Endothelial cell of umbilical vein (primary cell): ENCODE measurements at regions not wholly inside any gene's neighbourhood (a gene's known extent, or its start where the extent isn't known, plus 50 kb on each side); places are given as distances from the start of the nearest gene placed in this dataset.

ENCODE experiments used
- BruUV-seq: library from RNA; stranded (reverse); fragments of 400-500 nt; replicated peaks from 2 replicates; lab custom pipeline; 2021; lab: Mats Ljungman, UMichigan
- CTCF ChIA-PET: fragments of 300-600, 350-600 bp; sonication (Branson Sonifier 250); formaldehyde crosslinking; loops from one replicate; lab custom pipeline; 2021; ENCODE audit warnings: antibody characterized with exemption, inconsistent platforms; lab: Charles Lee
- POLR2A ChIA-PET: fragments of 300-600, 350-600 bp; sonication (Branson Sonifier 250); formaldehyde crosslinking; loops from one replicate; lab custom pipeline; 2021; ENCODE audit warnings: antibody characterized with exemption, inconsistent platforms; lab: Charles Lee
- DNase-seq: peaks from one replicate; pipeline ENCODE4 v3.0.0-alpha.2; 2011; ENCODE audit warnings: low read depth, low spot score
- FAIRE-seq: peaks from 2 replicates; lab custom pipeline; 2011; peaks lifted over from hg19 to GRCh38; lab: Jason Lieb, UNC
- H2AFZ ChIP-seq: 2 replicates; pipeline ENCODE4 v1.6.0; 2012; ENCODE audit warnings: low read depth, low read length, control low read depth, inconsistent platforms
- H3K27ac ChIP-seq: 2 replicates; pipeline ENCODE4 v1.5.1; 2011; ENCODE audit warnings: low read depth, mild to moderate bottlenecking, control low read depth, low read length, moderate library complexity; ENCODE audit not compliant: insufficient read depth
- H3K27me3 ChIP-seq, 2 experiments: 2 replicates each; pipeline versions ENCODE4 v1.6.0 to v1.6.1; 2011; ENCODE audit warnings: low read length in 2 of 2, mixed read lengths in 1 of 2; ENCODE audit not compliant: control insufficient read depth in 2 of 2, insufficient read depth in 2 of 2
- H3K36me3 ChIP-seq, 2 experiments: 2 replicates in 1 of 2; 3 replicates in 1 of 2; pipeline ENCODE4 v1.5.1; 2011; ENCODE audit warnings: low read length in 2 of 2, mild to moderate bottlenecking in 1 of 2, moderate library complexity in 1 of 2; ENCODE audit not compliant: control insufficient read depth in 2 of 2, insufficient read depth in 2 of 2; ENCODE audit errors: extremely low read depth in 1 of 2
- H3K4me1 ChIP-seq: 3 replicates; pipeline ENCODE4 v1.5.1; 2011; ENCODE audit warnings: mild to moderate bottlenecking, low read length; ENCODE audit not compliant: control insufficient read depth, insufficient read depth; ENCODE audit errors: extremely low read depth
- H3K4me2 ChIP-seq: 2 replicates; pipeline ENCODE4 v1.6.1; 2011; ENCODE audit warnings: low read length, control low read depth, mixed read lengths; ENCODE audit not compliant: insufficient read depth
- H3K4me3 ChIP-seq, 3 experiments: fragments of 200-600 bp in 1 of 3; sonication (generic), shearing (Covaris generic) in 1 of 3; replicated peaks in 1 of 3; 2 replicates each; pipeline ENCODE4 v1.5.1; 2011 to 2016; ENCODE audit warnings: control low read depth in 3 of 3, low read length in 3 of 3, mild to moderate bottlenecking in 2 of 3, inconsistent platforms in 1 of 3, low read depth in 1 of 3, moderate library complexity in 1 of 3; ENCODE audit not compliant: insufficient read depth in 1 of 3
- H3K79me2 ChIP-seq: 2 replicates; pipeline ENCODE4 v1.6.0; 2012; ENCODE audit warnings: low read length, inconsistent platforms; ENCODE audit not compliant: control insufficient read depth, insufficient read depth
- H3K9ac ChIP-seq: replicated peaks from 2 replicates; pipeline ENCODE3; 2011; ENCODE audit warnings: low read length, control low read depth; ENCODE audit not compliant: insufficient read depth; ENCODE audit errors: extremely low read depth
- H3K9me1 ChIP-seq: replicated peaks from 3 replicates; pipeline ENCODE4 v1.6.0; 2011; ENCODE audit warnings: mild to moderate bottlenecking, low read length; ENCODE audit not compliant: control insufficient read depth, insufficient read depth; ENCODE audit errors: extremely low read depth
- H3K9me3 ChIP-seq: replicated peaks from 2 replicates; pipeline ENCODE4 v1.5.1; 2012; ENCODE audit warnings: low read length, inconsistent platforms; ENCODE audit not compliant: control insufficient read depth, insufficient read depth
- H4K20me1 ChIP-seq: replicated peaks from 2 replicates; pipeline ENCODE3; 2011; ENCODE audit warnings: mild to moderate bottlenecking, low read length; ENCODE audit not compliant: control insufficient read depth, insufficient read depth; ENCODE audit errors: extremely low read depth
- CTCF ChIP-seq, 2 donors: IDR thresholded peaks; 1 replicate in 1 of 2; 2 replicates in 1 of 2; pipeline ENCODE4 v1.5.1; 2011; ENCODE audit warnings: low read length in 2 of 2, mild to moderate bottlenecking in 2 of 2, moderate library complexity in 2 of 2, control low read depth in 1 of 2, inconsistent platforms in 1 of 2, low read depth in 1 of 2; ENCODE audit not compliant: insufficient read depth in 1 of 2; ENCODE audit errors: extremely low read depth in 1 of 2
- EZH2 ChIP-seq: IDR thresholded peaks from 2 replicates; pipeline ENCODE4 v1.6.1; 2012; ENCODE audit warnings: borderline replicate concordance, low read depth, mild to moderate bottlenecking, moderate library complexity, low read length, inconsistent platforms; ENCODE audit not compliant: severe bottlenecking
- FOS ChIP-seq: IDR thresholded peaks from 2 replicates; pipeline ENCODE4 v1.6.1; 2011; ENCODE audit warnings: mild to moderate bottlenecking, low read length, moderate library complexity, borderline replicate concordance; ENCODE audit not compliant: insufficient read depth
- GATA2 ChIP-seq: IDR thresholded peaks from 2 replicates; pipeline ENCODE4 v1.7.0; 2011; ENCODE audit warnings: low read depth, mild to moderate bottlenecking, moderate library complexity, mixed read lengths, low read length; ENCODE audit not compliant: insufficient read length, insufficient read depth
- JUN ChIP-seq: IDR thresholded peaks from 2 replicates; pipeline ENCODE4 v1.6.1; 2011; ENCODE audit warnings: borderline replicate concordance, low read depth; ENCODE audit not compliant: insufficient read length, insufficient read depth
- MYC ChIP-seq: IDR thresholded peaks from one replicate; pipeline ENCODE4 v1.6.1; 2011; ENCODE audit warnings: mild to moderate bottlenecking, low read depth, low read length
- POLR2A ChIP-seq: IDR thresholded peaks from 2 replicates; pipeline ENCODE4 v1.6.1; 2012; ENCODE audit warnings: low read depth, mild to moderate bottlenecking, control low read depth, low read length
- POLR2AphosphoS5 ChIP-seq: IDR thresholded peaks from 2 replicates; pipeline ENCODE4 v1.6.1; 2012; ENCODE audit warnings: low read depth, mild to moderate bottlenecking, control low read depth, low read length, moderate library complexity; ENCODE audit not compliant: insufficient read depth
- dilution Hi-C: fragments of 300-500 bp; cut with MboI; formaldehyde crosslinking; loops from one replicate; pipeline ENCODE4 v1.15.0; 2019; ENCODE audit warnings: low sequenced_read_pairs; ENCODE audit not compliant: extremely low pct_ligation_motif_present
- intact Hi-C: fragments of 100-400 bp; cut with micrococcal nuclease; formaldehyde crosslinking; loops from one replicate; pipeline ENCODE4 v1.10.0; 2022
- TF ChIP-seq, protein P1 (sequence below): IDR thresholded peaks from 2 replicates; pipeline ENCODE4 v1.6.1; 2011; ENCODE audit not compliant: insufficient read depth, insufficient read length

- intact Hi-C loops (no loop called here), dilution Hi-C loops (no loop called here)
- DNase-seq (no peak), FAIRE-seq (no peak)
- H3K4me2 ChIP-seq = no peak overlapping the region
- TF ChIP-seq MYC (no peak), GATA2 (no peak), POLR2AphosphoS5 (no peak), JUN (no peak), EZH2 (no peak), POLR2A (no peak), FOS (no peak), CTCF (IDR thresholded peaks at IDR 0.05; ENCODE audit: extremely low read depth in 1 of 2, insufficient read depth in 1 of 2, low read depth in 1 of 2, low read length in 2 of 2) (no peak)
- TF ChIP-seq, protein P1, sequence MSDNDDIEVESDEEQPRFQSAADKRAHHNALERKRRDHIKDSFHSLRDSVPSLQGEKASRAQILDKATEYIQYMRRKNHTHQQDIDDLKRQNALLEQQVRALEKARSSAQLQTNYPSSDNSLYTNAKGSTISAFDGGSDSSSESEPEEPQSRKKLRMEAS = no peak
- H2AFZ ChIP-seq = no peak overlapping the region
- no peaks in the 10 kb centered on the region for H3K79me2 ChIP-seq
- H3K9ac ChIP-seq = no peak overlapping the region
- BruUV-seq = no TSS peak
- H3K4me3 ChIP-seq = no peak overlapping the region
- H3K27ac ChIP-seq = no peak overlapping the region
- peaks cover 7% of the 10 kb centered on the region for H3K9me3 ChIP-seq
- H3K9me1 ChIP-seq = no peaks in the 10 kb centered on the region
- ChIA-PET POLR2A (no interaction called here), CTCF (no interaction called here)
- no peaks in the 10 kb centered on the region for H3K4me1 ChIP-seq
- H3K27me3 ChIP-seq = no peaks in the 10 kb centered on the region
- H4K20me1 ChIP-seq = no peaks in the 10 kb centered on the region
- no peaks in the 10 kb centered on the region for H3K36me3 ChIP-seq
Measured at GRCh38 chr3:76551739-76552138, 488.2 kb upstream of the ROBO2 start.
